Right cardiac atrium (tissue), 5 donors: ENCODE measurements at regions not wholly inside any gene's neighbourhood (a gene's known extent, or its start where the extent isn't known, plus 50 kb on each side); places are given as distances from the start of the nearest gene placed in this dataset.

Experiments
- ATAC-seq, 2 donors: fragments of 200-7000 bp; cut with Tn5 transposase; one replicate each; pipeline versions ENCODE4 v1.8.0 to v1.9.1; 2020; ENCODE audit warnings: moderate library complexity in 2 of 2, mild to moderate bottlenecking in 1 of 2
- DNase-seq, 3 donors: peaks; one replicate each; pipeline ENCODE4 v3.0.0-alpha.2; 2020
- H3K27ac ChIP-seq: one replicate; pipeline ENCODE4 v1.5.1; 2013; ENCODE audit warnings: mild to moderate bottlenecking, low read length, control low read depth, moderate library complexity
- H3K27me3 ChIP-seq: one replicate; pipeline ENCODE4 v1.6.1; 2013; ENCODE audit not compliant: control insufficient read depth, insufficient read depth
- H3K4me1 ChIP-seq: one replicate; pipeline ENCODE4 v1.6.1; 2013; ENCODE audit warnings: low read length; ENCODE audit not compliant: control insufficient read depth, insufficient read depth
- H3K4me3 ChIP-seq: one replicate; pipeline ENCODE4 v1.5.1; 2013; ENCODE audit warnings: low read length, control low read depth
- H3K9me3 ChIP-seq: one replicate; pipeline ENCODE4 v1.6.1; 2013; ENCODE audit warnings: low read length; ENCODE audit not compliant: control insufficient read depth
- WGBS: extraction: QIAGEN DNeasy Blood & Tissue Kit; methylation state at CpG from one replicate; pipeline ENCODE4 v1.1.7; 2013; 5-methylcytosine and 5-hydroxymethylcytosine counted together
- intact Hi-C, 4 donors: fragments of 100-400 bp; cut with DNase I; formaldehyde crosslinking; loops; one replicate each; pipeline versions ENCODE4 v1.11.0 to v1.14.0; 2022 to 2023
- donor health status: healthy with polysubstance abuse.
- donor health status: DM: no; HTN: yes; CAD: no.
- donor health status: DM: no; HTN: no; CAD: no.
- donor health status: DM: no; HTN: yes; CAD: no; lungs with severe emphysema.
- donor health status: DM: yes; HTN: yes; CAD: no.

- DNase-seq (no peak), ATAC-seq (no peak)
- intact Hi-C loops: no loop called here
- no peak overlapping the region for H3K27ac ChIP-seq
- 87% methylated on average over 2 of the region's 2 CpGs for WGBS
- H3K27me3 ChIP-seq: no peaks in the 10 kb centered on the region
- H3K4me1 ChIP-seq: no peaks in the 10 kb centered on the region
- H3K9me3 ChIP-seq: no peaks in the 10 kb centered on the region
- H3K4me3 ChIP-seq: no peak overlapping the region
Measured at GRCh38 chrX:144790148-144790547, 457.2 kb upstream of the SPANXN1 start.

- Histone ChIP-seq H3K27ac (no peak overlapping the region), H3K4me3 (no peak overlapping the region), H3K4me1 (no peaks in the 10 kb centered on the region), H3K9me3 (no peaks in the 10 kb centered on the region), H3K27me3 (no peaks in the 10 kb centered on the region)
- intact Hi-C loops: no loop called here
- 74% methylated on average over 5 of the region's 5 CpGs for WGBS
- ATAC-seq (no peak), DNase-seq (no peak)
Measured at GRCh38 chrX:144791298-144791697, 456.0 kb upstream of the SPANXN1 start.

- Histone ChIP-seq H3K27me3 (no peaks in the 10 kb centered on the region), H3K4me3 (no peak overlapping the region), H3K9me3 (no peaks in the 10 kb centered on the region), H3K27ac (no peak overlapping the region), H3K4me1 (no peaks in the 10 kb centered on the region)
- 70% methylated on average over 2 of the region's 2 CpGs for WGBS
- DNase-seq (no peak), ATAC-seq (no peak)
- intact Hi-C loops: no loop called here
Measured at GRCh38 chrX:144798972-144799371, 448.3 kb upstream of the SPANXN1 start.

GRCh38 chrX:144801786-144802185 lies 445.5 kb upstream of the SPANXN1 start:
- WGBS: 72% methylated on average over 4 of the region's 4 CpGs
- no peaks in the 10 kb centered on the region for H3K9me3 ChIP-seq
- no peaks in the 10 kb centered on the region for H3K4me1 ChIP-seq
- H3K4me3 ChIP-seq: no peak overlapping the region
- ATAC-seq (no peak), DNase-seq (no peak)
- no peaks in the 10 kb centered on the region for H3K27me3 ChIP-seq
- no peak overlapping the region for H3K27ac ChIP-seq
- intact Hi-C loops: no loop called here

- H3K4me1 ChIP-seq: no peaks in the 10 kb centered on the region
- no peak overlapping the region for H3K27ac ChIP-seq
- ATAC-seq (no peak), DNase-seq (no peak)
- H3K9me3 ChIP-seq: no peaks in the 10 kb centered on the region
- H3K27me3 ChIP-seq: no peaks in the 10 kb centered on the region
- H3K4me3 ChIP-seq: no peak overlapping the region
- intact Hi-C loops: no loop called here
Measured at GRCh38 chrX:144809025-144809424, 438.3 kb upstream of the SPANXN1 start.

- intact Hi-C loops: no loop called here
Measured at GRCh38 chrX:144810539-144810938, 436.8 kb upstream of the SPANXN1 start.

GRCh38 chrX:144819406-144819805 lies 427.9 kb upstream of the SPANXN1 start:
- DNase-seq (no peak), ATAC-seq (no peak)
- Histone ChIP-seq H3K4me3 (no peak overlapping the region), H3K27me3 (no peaks in the 10 kb centered on the region), H3K27ac (no peak overlapping the region), H3K9me3 (no peaks in the 10 kb centered on the region), H3K4me1 (no peaks in the 10 kb centered on the region)
- intact Hi-C loops: no loop called here

More at GRCh38 chrX:144810539-144810938, 436.8 kb upstream of the SPANXN1 start:
- Histone ChIP-seq H3K27me3 (no peaks in the 10 kb centered on the region), H3K4me3 (no peak overlapping the region), H3K4me1 (no peaks in the 10 kb centered on the region), H3K27ac (no peak overlapping the region), H3K9me3 (no peaks in the 10 kb centered on the region)
- WGBS: 75% methylated on average over 1 of the region's 1 CpG
- no peak for DNase-seq
- ATAC-seq: no peak

GRCh38 chrX:144840616-144841015 lies 406.7 kb upstream of the SPANXN1 start:
- ATAC-seq: no peak
- intact Hi-C loops: no loop called here
- no peak for DNase-seq
- Histone ChIP-seq H3K4me1 (no peaks in the 10 kb centered on the region), H3K27me3 (no peaks in the 10 kb centered on the region), H3K4me3 (no peak overlapping the region), H3K9me3 (no peaks in the 10 kb centered on the region), H3K27ac (no peak overlapping the region)
- 28% methylated on average over 1 of the region's 1 CpG for WGBS

GRCh38 chrX:144849141-144849540 lies 398.2 kb upstream of the SPANXN1 start:
- Histone ChIP-seq H3K27ac (no peak overlapping the region), H3K27me3 (no peaks in the 10 kb centered on the region), H3K9me3 (no peaks in the 10 kb centered on the region), H3K4me3 (no peak overlapping the region), H3K4me1 (no peaks in the 10 kb centered on the region)
- WGBS: 69% methylated on average over 2 of the region's 2 CpGs
- intact Hi-C loops: no loop called here
- DNase-seq (no peak), ATAC-seq (no peak)

- intact Hi-C loops: no loop called here
- Histone ChIP-seq H3K4me1 (no peaks in the 10 kb centered on the region), H3K4me3 (no peak overlapping the region), H3K27ac (no peak overlapping the region), H3K27me3 (no peaks in the 10 kb centered on the region), H3K9me3 (no peaks in the 10 kb centered on the region)
- ATAC-seq (no peak), DNase-seq (no peak)
Measured at GRCh38 chrX:144896323-144896722, 351.0 kb upstream of the SPANXN1 start.

GRCh38 chrX:144901521-144901920 lies 345.8 kb upstream of the SPANXN1 start:
- intact Hi-C loops: no loop called here
- Histone ChIP-seq H3K4me3 (no peak overlapping the region), H3K4me1 (no peaks in the 10 kb centered on the region), H3K27me3 (no peaks in the 10 kb centered on the region), H3K27ac (no peak overlapping the region), H3K9me3 (no peaks in the 10 kb centered on the region)
- 60% methylated on average over 3 of the region's 3 CpGs for WGBS
- DNase-seq (no peak), ATAC-seq (no peak)

GRCh38 chrX:144916785-144917184 lies 330.5 kb upstream of the SPANXN1 start:
- ATAC-seq (no peak), DNase-seq (no peak)
- Histone ChIP-seq H3K27me3 (no peaks in the 10 kb centered on the region), H3K27ac (no peak overlapping the region), H3K4me1 (no peaks in the 10 kb centered on the region), H3K4me3 (no peak overlapping the region), H3K9me3 (no peaks in the 10 kb centered on the region)
- 32% methylated on average over 2 of the region's 2 CpGs for WGBS
- intact Hi-C loops: no loop called here
